ENCODE measurements at regions not wholly inside any gene's neighbourhood (a gene's known extent, or its start where the extent isn't known, plus 50 kb on each side); places are given as distances from the start of the nearest gene placed in this dataset.

- DNase-seq (ENCODE audit: extremely low spot score): no peak
- ChIA-PET CTCF (no interaction called here), POLR2A (no interaction called here)
- TF ChIP-seq ZNF384 (IDR thresholded peaks at IDR 0.05): no peak
These were observed 1218.1 kb downstream of the SLITRK1 start for GRCh38 chr13:82664183-82664582.

GRCh38 chr13:82661126-82661525 is 1221.1 kb downstream of the SLITRK1 start:
- ChIA-PET POLR2A (no interaction called here), CTCF (no interaction called here)
- TF ChIP-seq SUZ12 (IDR thresholded peaks at IDR 0.05) (no peak), FOXK2 (IDR thresholded peaks at IDR 0.05) (no peak), L3MBTL2 (conservative IDR thresholded peaks at IDR 0.05) (no peak), HDGF (IDR thresholded peaks at IDR 0.05; ENCODE audit: borderline replicate concordance) (no peak), SP1 (IDR thresholded peaks at IDR 0.05) (no peak)
- DNase-seq (ENCODE audit: extremely low spot score): no peak

- CTCF ChIA-PET: no interaction called here
- no peak for TF ChIP-seq L3MBTL2 (conservative IDR thresholded peaks at IDR 0.05)
- TF ChIP-seq TARDBP (IDR thresholded peaks at IDR 0.05): no peak
- no peak for TF ChIP-seq PKNOX1 (IDR thresholded peaks at IDR 0.05)
- no peak for TF ChIP-seq ELF4 (IDR thresholded peaks at IDR 0.05)
- no peak for TF ChIP-seq FOXK2 (IDR thresholded peaks at IDR 0.05)
- TF ChIP-seq FOXA1 (IDR thresholded peaks at IDR 0.05): no peak
- no peak for TF ChIP-seq LEF1 (IDR thresholded peaks at IDR 0.05; ENCODE audit: borderline replicate concordance)
- no peak for TF ChIP-seq NFRKB (IDR thresholded peaks at IDR 0.05)
- no peak for DNase-seq (ENCODE audit: extremely low spot score)
- POLR2A ChIA-PET: no interaction called here
These were observed 1223.5 kb downstream of the SLITRK1 start for GRCh38 chr13:82658811-82659210.

- no peak for TF ChIP-seq FOXK2 (IDR thresholded peaks at IDR 0.05)
- no peak for TF ChIP-seq LEF1 (IDR thresholded peaks at IDR 0.05; ENCODE audit: borderline replicate concordance)
- TF ChIP-seq TARDBP (IDR thresholded peaks at IDR 0.05): no peak
- TF ChIP-seq NFRKB (IDR thresholded peaks at IDR 0.05): no peak
- no peak for DNase-seq (ENCODE audit: extremely low spot score)
- POLR2A ChIA-PET: no interaction called here
- CTCF ChIA-PET: no interaction called here
These were observed 1224.8 kb downstream of the SLITRK1 start for GRCh38 chr13:82657471-82657870.

- CTCF ChIA-PET: interaction anchor here (0.7 kb wide), 1 partner anchor 21 kb away, joined by 3 read pairs; no protein-coding TSS in a partner anchor
- POLR2A ChIA-PET: no interaction called here
- DNase-seq (ENCODE audit: extremely low spot score): no peak
- TF ChIP-seq ELF4 (IDR thresholded peaks at IDR 0.05) (no peak), FOXK2 (IDR thresholded peaks at IDR 0.05) (no peak), BHLHE40 (IDR thresholded peaks at IDR 0.05; ENCODE audit: borderline replicate concordance) (no peak), PKNOX1 (IDR thresholded peaks at IDR 0.05) (no peak), L3MBTL2 (conservative IDR thresholded peaks at IDR 0.05) (no peak), HDGF (IDR thresholded peaks at IDR 0.05; ENCODE audit: borderline replicate concordance) (no peak)
These were observed 1227.1 kb downstream of the SLITRK1 start for GRCh38 chr13:82654861-82655855.

- ChIA-PET CTCF (no interaction called here), POLR2A (no interaction called here)
- TF ChIP-seq LEF1 (IDR thresholded peaks at IDR 0.05; ENCODE audit: borderline replicate concordance): no peak
- TF ChIP-seq PKNOX1 (IDR thresholded peaks at IDR 0.05): no peak
- TF ChIP-seq SUZ12 (IDR thresholded peaks at IDR 0.05): no peak
- TF ChIP-seq SP1 (IDR thresholded peaks at IDR 0.05): no peak
- TF ChIP-seq CTBP1 (IDR thresholded peaks at IDR 0.05; ENCODE audit: borderline replicate concordance): no peak
- TF ChIP-seq ZNF384 (IDR thresholded peaks at IDR 0.05): no peak
- no peak for TF ChIP-seq FOXM1 (IDR thresholded peaks at IDR 0.05; ENCODE audit: borderline replicate concordance)
- no peak for DNase-seq (ENCODE audit: extremely low spot score)
These were observed 1228.1 kb downstream of the SLITRK1 start for GRCh38 chr13:82654143-82654542.

- TF ChIP-seq LEF1 (IDR thresholded peaks at IDR 0.05; ENCODE audit: borderline replicate concordance): no peak; the same call in 1 of the 2 replicates
- no peak for TF ChIP-seq NFRKB (IDR thresholded peaks at IDR 0.05)
- no peak for TF ChIP-seq FOXA1 (IDR thresholded peaks at IDR 0.05)
- TF ChIP-seq SP1 (IDR thresholded peaks at IDR 0.05): no peak
- no peak for TF ChIP-seq FOXK2 (IDR thresholded peaks at IDR 0.05)
- TF ChIP-seq FOXM1 (IDR thresholded peaks at IDR 0.05; ENCODE audit: borderline replicate concordance): no peak
- TF ChIP-seq ZNF384 (IDR thresholded peaks at IDR 0.05): no peak
- no peak for TF ChIP-seq SUZ12 (IDR thresholded peaks at IDR 0.05)
- TF ChIP-seq ELF4 (IDR thresholded peaks at IDR 0.05): no peak
- TF ChIP-seq ARNT (IDR thresholded peaks at IDR 0.05): no peak
- TF ChIP-seq BHLHE40 (IDR thresholded peaks at IDR 0.05; ENCODE audit: borderline replicate concordance): no peak
- TF ChIP-seq CTBP1 (IDR thresholded peaks at IDR 0.05; ENCODE audit: borderline replicate concordance): no peak
- no peak for TF ChIP-seq PKNOX1 (IDR thresholded peaks at IDR 0.05)
- TF ChIP-seq TARDBP (IDR thresholded peaks at IDR 0.05): no peak
- TF ChIP-seq L3MBTL2 (conservative IDR thresholded peaks at IDR 0.05): no peak
- TF ChIP-seq HDGF (IDR thresholded peaks at IDR 0.05; ENCODE audit: borderline replicate concordance): no peak
- ChIA-PET POLR2A (no interaction called here), CTCF (no interaction called here)
- no peak for DNase-seq (ENCODE audit: extremely low spot score)
These were observed 1234.7 kb downstream of the SLITRK1 start for GRCh38 chr13:82647540-82647939.
